ENCODE measurements at regions not wholly inside any gene's neighbourhood (a gene's known extent, or its start where the extent isn't known, plus 50 kb on each side); places are given as distances from the start of the nearest gene placed in this dataset.

- TF ChIP-seq NRF1 (IDR thresholded peaks at IDR 0.05; ENCODE audit: low read depth, low read length) = no peak
- TF ChIP-seq EP300 (IDR thresholded peaks at IDR 0.05; ENCODE audit: borderline replicate concordance in 1 of 2, low read depth in 1 of 2, low read length in 1 of 2) = no peak
Measured at GRCh38 chr10:128267581-128267980, 141.4 kb upstream of the MKI67 start.
